ENCODE measurements at regions not wholly inside any gene's neighbourhood (a gene's known extent, or its start where the extent isn't known, plus 50 kb on each side); places are given as distances from the start of the nearest gene placed in this dataset.

GRCh38 chr2:217114117-217114516 lies 254.3 kb upstream of the TNP1 start:
- Histone ChIP-seq H3K36me3 (ENCODE audit: control insufficient read depth, insufficient read depth, low read length) (no peaks in the 10 kb centered on the region), H3K4me1 (ENCODE audit: control insufficient read depth, insufficient read depth, low read length) (no peaks in the 10 kb centered on the region), H3K9me3 (ENCODE audit: control insufficient read depth, insufficient read depth, low read length) (no peaks in the 10 kb centered on the region), H3K27ac (ENCODE audit: low read depth, low read length) (no peak overlapping the region), H3K27me3 (ENCODE audit: control insufficient read depth, insufficient read depth, low read length) (no peaks in the 10 kb centered on the region), H3K4me3 (ENCODE audit: low read depth, low read length) (no peak overlapping the region)
- no peak for DNase-seq (ENCODE audit: low read depth in 4 of 6, low spot score in 6 of 6)
- 100% methylated on average over 2 of the region's 6 CpGs for WGBS (ENCODE audit: insufficient coverage)

GRCh38 chr2:217113491-217113890 lies 253.6 kb upstream of the TNP1 start:
- H3K4me1 ChIP-seq (ENCODE audit: control insufficient read depth, insufficient read depth, low read length), result no peaks in the 10 kb centered on the region
- no peak overlapping the region for H3K4me3 ChIP-seq (ENCODE audit: low read depth, low read length)
- DNase-seq (ENCODE audit: low read depth in 4 of 6, low spot score in 6 of 6), result no peak
- H3K27me3 ChIP-seq (ENCODE audit: control insufficient read depth, insufficient read depth, low read length), result no peaks in the 10 kb centered on the region
- H3K9me3 ChIP-seq (ENCODE audit: control insufficient read depth, insufficient read depth, low read length), result no peaks in the 10 kb centered on the region
- WGBS (ENCODE audit: insufficient coverage), result 96% methylated on average over 4 of the region's 4 CpGs
- H3K36me3 ChIP-seq (ENCODE audit: control insufficient read depth, insufficient read depth, low read length), result no peaks in the 10 kb centered on the region
- no peak overlapping the region for H3K27ac ChIP-seq (ENCODE audit: low read depth, low read length)

- DNase-seq (ENCODE audit: low read depth in 4 of 6, low spot score in 6 of 6), result no peak
- no peaks in the 10 kb centered on the region for H3K36me3 ChIP-seq (ENCODE audit: control insufficient read depth, insufficient read depth, low read length)
- no peaks in the 10 kb centered on the region for H3K4me1 ChIP-seq (ENCODE audit: control insufficient read depth, insufficient read depth, low read length)
- no peaks in the 10 kb centered on the region for H3K27me3 ChIP-seq (ENCODE audit: control insufficient read depth, insufficient read depth, low read length)
- no peak overlapping the region for H3K4me3 ChIP-seq (ENCODE audit: low read depth, low read length)
- WGBS (ENCODE audit: insufficient coverage), result 80% methylated on average over 1 of the region's 3 CpGs
- no peak overlapping the region for H3K27ac ChIP-seq (ENCODE audit: low read depth, low read length)
- no peaks in the 10 kb centered on the region for H3K9me3 ChIP-seq (ENCODE audit: control insufficient read depth, insufficient read depth, low read length)
Measured at GRCh38 chr2:217110550-217110949, 250.7 kb upstream of the TNP1 start.

GRCh38 chr2:217108575-217109027 lies 248.7 kb upstream of the TNP1 start:
- Histone ChIP-seq H3K36me3 (ENCODE audit: control insufficient read depth, insufficient read depth, low read length) (no peaks in the 10 kb centered on the region), H3K9me3 (ENCODE audit: control insufficient read depth, insufficient read depth, low read length) (no peaks in the 10 kb centered on the region), H3K27ac (ENCODE audit: low read depth, low read length) (no peak overlapping the region), H3K4me3 (ENCODE audit: low read depth, low read length) (no peak overlapping the region), H3K4me1 (ENCODE audit: control insufficient read depth, insufficient read depth, low read length) (no peaks in the 10 kb centered on the region), H3K27me3 (ENCODE audit: control insufficient read depth, insufficient read depth, low read length) (no peaks in the 10 kb centered on the region)
- WGBS (ENCODE audit: insufficient coverage), result 89% methylated on average over 4 of the region's 4 CpGs
- no peak for DNase-seq (ENCODE audit: low read depth in 4 of 6, low spot score in 6 of 6)

GRCh38 chr2:217108086-217108485 lies 248.2 kb upstream of the TNP1 start:
- Histone ChIP-seq H3K36me3 (ENCODE audit: control insufficient read depth, insufficient read depth, low read length) (no peaks in the 10 kb centered on the region), H3K9me3 (ENCODE audit: control insufficient read depth, insufficient read depth, low read length) (no peaks in the 10 kb centered on the region), H3K4me3 (ENCODE audit: low read depth, low read length) (no peak overlapping the region), H3K27ac (ENCODE audit: low read depth, low read length) (no peak overlapping the region), H3K27me3 (ENCODE audit: control insufficient read depth, insufficient read depth, low read length) (no peaks in the 10 kb centered on the region), H3K4me1 (ENCODE audit: control insufficient read depth, insufficient read depth, low read length) (no peaks in the 10 kb centered on the region)
- no peak for DNase-seq (ENCODE audit: low read depth in 4 of 6, low spot score in 6 of 6)

GRCh38 chr2:217107480-217107879 lies 247.6 kb upstream of the TNP1 start:
- Histone ChIP-seq H3K36me3 (ENCODE audit: control insufficient read depth, insufficient read depth, low read length) (no peaks in the 10 kb centered on the region), H3K4me1 (ENCODE audit: control insufficient read depth, insufficient read depth, low read length) (no peaks in the 10 kb centered on the region), H3K27ac (ENCODE audit: low read depth, low read length) (no peak overlapping the region), H3K4me3 (ENCODE audit: low read depth, low read length) (no peak overlapping the region), H3K27me3 (ENCODE audit: control insufficient read depth, insufficient read depth, low read length) (no peaks in the 10 kb centered on the region), H3K9me3 (ENCODE audit: control insufficient read depth, insufficient read depth, low read length) (no peaks in the 10 kb centered on the region)
- WGBS (ENCODE audit: insufficient coverage), result 79% methylated on average over 1 of the region's 1 CpG
- DNase-seq (ENCODE audit: low read depth in 4 of 6, low spot score in 6 of 6), result no peak

- H3K4me3 ChIP-seq (ENCODE audit: low read depth, low read length), result no peak overlapping the region
- no peaks in the 10 kb centered on the region for H3K36me3 ChIP-seq (ENCODE audit: control insufficient read depth, insufficient read depth, low read length)
- no peaks in the 10 kb centered on the region for H3K9me3 ChIP-seq (ENCODE audit: control insufficient read depth, insufficient read depth, low read length)
- no peaks in the 10 kb centered on the region for H3K27me3 ChIP-seq (ENCODE audit: control insufficient read depth, insufficient read depth, low read length)
- DNase-seq (ENCODE audit: low read depth in 4 of 6, low spot score in 6 of 6), result no peak
- no peaks in the 10 kb centered on the region for H3K4me1 ChIP-seq (ENCODE audit: control insufficient read depth, insufficient read depth, low read length)
- H3K27ac ChIP-seq (ENCODE audit: low read depth, low read length), result no peak overlapping the region
- 64% methylated on average over 3 of the region's 3 CpGs for WGBS (ENCODE audit: insufficient coverage)
Measured at GRCh38 chr2:217106650-217107014, 246.8 kb upstream of the TNP1 start.

GRCh38 chr2:217105733-217106649 lies 246.1 kb upstream of the TNP1 start:
- Histone ChIP-seq H3K27ac (ENCODE audit: low read depth, low read length) (no peak overlapping the region), H3K36me3 (ENCODE audit: control insufficient read depth, insufficient read depth, low read length) (no peaks in the 10 kb centered on the region), H3K4me1 (ENCODE audit: control insufficient read depth, insufficient read depth, low read length) (no peaks in the 10 kb centered on the region), H3K27me3 (ENCODE audit: control insufficient read depth, insufficient read depth, low read length) (no peaks in the 10 kb centered on the region), H3K9me3 (ENCODE audit: control insufficient read depth, insufficient read depth, low read length) (no peaks in the 10 kb centered on the region), H3K4me3 (ENCODE audit: low read depth, low read length) (no peak overlapping the region)
- no peak for DNase-seq (ENCODE audit: low read depth in 4 of 6, low spot score in 6 of 6)
- 82% methylated on average over 3 of the region's 5 CpGs for WGBS (ENCODE audit: insufficient coverage)

- no peaks in the 10 kb centered on the region for H3K4me1 ChIP-seq (ENCODE audit: control insufficient read depth, insufficient read depth, low read length)
- no peak overlapping the region for H3K27ac ChIP-seq (ENCODE audit: low read depth, low read length)
- no peak overlapping the region for H3K4me3 ChIP-seq (ENCODE audit: low read depth, low read length)
- H3K36me3 ChIP-seq (ENCODE audit: control insufficient read depth, insufficient read depth, low read length), result no peaks in the 10 kb centered on the region
- WGBS (ENCODE audit: insufficient coverage), result no CpG with 5 or more reads among the region's 4 CpGs
- H3K27me3 ChIP-seq (ENCODE audit: control insufficient read depth, insufficient read depth, low read length), result no peaks in the 10 kb centered on the region
- no peak for DNase-seq (ENCODE audit: low read depth in 4 of 6, low spot score in 6 of 6)
- H3K9me3 ChIP-seq (ENCODE audit: control insufficient read depth, insufficient read depth, low read length), result no peaks in the 10 kb centered on the region
Measured at GRCh38 chr2:217103752-217104545, 244.1 kb upstream of the TNP1 start.

GRCh38 chr2:217102956-217103355 lies 243.1 kb upstream of the TNP1 start:
- Histone ChIP-seq H3K27ac (ENCODE audit: low read depth, low read length) (no peak overlapping the region), H3K27me3 (ENCODE audit: control insufficient read depth, insufficient read depth, low read length) (no peaks in the 10 kb centered on the region), H3K36me3 (ENCODE audit: control insufficient read depth, insufficient read depth, low read length) (no peaks in the 10 kb centered on the region), H3K4me1 (ENCODE audit: control insufficient read depth, insufficient read depth, low read length) (no peaks in the 10 kb centered on the region), H3K9me3 (ENCODE audit: control insufficient read depth, insufficient read depth, low read length) (no peaks in the 10 kb centered on the region), H3K4me3 (ENCODE audit: low read depth, low read length) (no peak overlapping the region)
- WGBS (ENCODE audit: insufficient coverage), result no CpG with 5 or more reads among the region's 1 CpG
- no peak for DNase-seq (ENCODE audit: low read depth in 4 of 6, low spot score in 6 of 6)

Data from spinal cord (tissue), 9 donors.